Inferior parietal cortex (tissue), 1 donor: ENCODE measurements at regions not wholly inside any gene's neighbourhood (a gene's known extent, or its start where the extent isn't known, plus 50 kb on each side); places are given as distances from the start of the nearest gene placed in this dataset.

Experiments used
- DNase-seq: peaks from one replicate; pipeline ENCODE4 v3.0.0-alpha.2; 2016; ENCODE audit errors: extremely low spot score

GRCh38 chr6:14321992-14322772 lies 204.6 kb downstream of the CD83 start:
- no peak for DNase-seq

- no peak for DNase-seq
Measured at GRCh38 chr6:14322841-14323240, 205.3 kb downstream of the CD83 start.

GRCh38 chr6:14326774-14327173 lies 209.2 kb downstream of the CD83 start:
- no peak for DNase-seq

- no peak for DNase-seq
Measured at GRCh38 chr6:14328163-14328562, 210.6 kb downstream of the CD83 start.

GRCh38 chr6:14333556-14334305 lies 216.2 kb downstream of the CD83 start:
- no peak for DNase-seq

DNA sequence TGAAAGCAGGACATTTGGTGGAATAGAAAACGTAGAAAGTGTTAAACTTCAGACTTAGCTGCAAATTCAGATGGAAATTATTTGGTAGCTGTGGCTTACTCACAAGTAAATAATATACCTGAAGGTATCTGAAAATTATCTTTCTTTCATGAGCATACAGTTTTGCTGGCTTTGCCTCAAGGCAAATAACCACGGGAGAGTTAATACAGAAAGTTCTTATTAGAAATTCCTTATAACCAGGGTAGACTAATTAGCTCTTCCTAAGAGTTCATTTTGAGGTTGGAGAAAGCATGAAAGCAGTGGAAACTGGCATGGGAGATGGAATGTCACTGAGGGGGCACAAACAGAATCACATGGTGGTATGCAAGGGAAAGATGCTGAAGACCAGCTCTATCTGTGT lies 217.5 kb downstream of the CD83 start:
- DNase-seq = no peak

DNA sequence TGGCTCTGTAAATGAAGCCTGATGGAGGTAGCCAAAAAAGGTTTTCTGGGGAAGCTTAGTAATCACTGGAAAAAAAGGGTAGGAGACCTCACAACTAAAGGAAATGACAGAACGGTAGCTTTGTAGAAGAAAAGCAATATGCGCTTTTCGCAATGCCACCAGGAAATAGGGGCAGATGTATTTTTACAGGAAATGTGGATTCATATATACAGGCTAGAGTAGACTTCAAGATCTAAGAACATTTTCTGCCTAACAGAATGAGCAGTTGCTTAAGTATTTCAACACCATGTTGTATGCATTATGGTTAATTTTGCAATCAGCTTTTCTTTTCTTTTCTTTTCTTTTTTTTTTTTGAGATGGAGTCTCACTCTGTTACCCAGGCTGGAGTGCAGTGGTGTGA lies 219.6 kb downstream of the CD83 start:
- DNase-seq = no peak

DNA sequence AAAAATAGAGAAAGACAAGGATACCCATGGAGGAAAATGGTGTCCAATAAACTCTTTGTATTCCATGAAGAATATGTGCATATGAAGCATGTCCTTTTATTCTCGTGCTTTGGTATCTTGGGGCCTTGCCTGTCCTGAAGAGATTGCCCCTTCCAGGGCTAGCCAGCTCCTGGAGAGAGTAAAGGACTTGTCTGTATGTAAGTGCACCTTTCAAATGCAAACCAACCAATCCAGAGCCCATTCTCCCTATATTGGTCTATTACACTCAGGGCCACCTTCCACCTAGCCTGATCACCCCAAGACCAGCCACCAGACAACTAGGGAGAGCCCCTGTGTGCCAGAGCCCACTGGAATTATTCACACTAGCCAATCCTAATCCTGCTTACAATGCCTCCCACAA lies 221.6 kb downstream of the CD83 start:
- no peak for DNase-seq

- DNase-seq = no peak
Measured at GRCh38 chr6:14339711-14340584, 222.4 kb downstream of the CD83 start.

DNA sequence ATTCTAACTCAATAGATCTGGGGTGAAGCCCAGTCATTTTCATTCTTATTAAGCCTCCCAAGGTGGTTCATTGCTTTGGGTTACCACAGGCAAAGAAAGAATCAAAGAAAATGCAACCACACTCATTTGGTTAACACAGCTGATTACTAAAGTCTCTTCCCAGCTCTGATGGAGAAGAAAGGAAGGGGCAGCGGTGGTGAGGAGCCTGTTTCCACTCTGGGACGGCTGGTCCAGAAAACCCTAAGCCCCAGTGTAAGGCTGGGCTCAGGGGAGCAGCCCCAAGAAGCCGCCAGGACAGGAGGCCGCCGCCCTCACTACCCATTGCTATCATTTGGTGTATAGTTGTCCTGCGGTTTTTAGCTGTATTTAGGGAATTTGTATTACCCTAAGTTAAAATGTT lies 226.9 kb downstream of the CD83 start:
- DNase-seq = no peak

GRCh38 chr6:14348389-14348788 lies 230.8 kb downstream of the CD83 start:
- DNase-seq = no peak

DNA sequence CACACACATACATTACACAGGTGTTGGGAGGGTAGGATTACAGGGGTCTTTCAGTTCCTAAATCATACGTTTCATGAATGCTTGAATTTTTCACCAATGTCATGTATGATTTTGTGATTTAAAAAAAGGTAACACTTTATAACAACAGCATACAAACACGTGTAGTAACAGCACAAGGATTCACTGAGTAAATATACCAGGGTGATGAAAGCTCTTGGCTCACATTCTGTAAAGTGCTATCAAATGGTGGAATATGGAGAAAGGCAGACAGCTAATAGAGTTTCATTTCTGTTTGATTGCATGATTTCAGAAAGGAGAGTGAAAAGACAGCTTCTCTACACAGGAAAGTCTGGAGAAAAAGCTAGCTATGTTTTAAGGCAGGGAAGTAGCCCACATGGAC lies 231.9 kb downstream of the CD83 start:
- no peak for DNase-seq

GRCh38 chr6:14350210-14350609 lies 232.6 kb downstream of the CD83 start:
- no peak for DNase-seq

DNA sequence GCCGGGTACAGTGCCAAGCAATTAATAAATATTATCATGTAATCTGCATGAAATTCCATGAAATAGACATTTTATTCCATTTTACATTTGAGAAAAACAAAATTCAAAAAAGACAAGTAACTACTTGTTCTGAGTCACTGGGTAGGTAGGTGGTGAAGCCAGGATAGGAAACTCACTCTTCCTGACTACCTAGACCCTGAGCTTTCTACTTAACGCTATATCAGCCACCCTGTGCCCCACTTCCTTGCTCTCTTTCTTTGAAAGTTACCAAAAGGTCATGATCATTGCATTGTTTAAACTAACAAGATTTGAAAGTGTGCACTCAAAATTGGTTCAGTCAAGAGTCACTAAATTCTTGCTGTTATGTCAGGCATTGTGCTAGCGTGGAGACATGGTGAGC lies 235.7 kb downstream of the CD83 start:
- no peak for DNase-seq

GRCh38 chr6:14353798-14354197 lies 236.2 kb downstream of the CD83 start:
- no peak for DNase-seq

DNA sequence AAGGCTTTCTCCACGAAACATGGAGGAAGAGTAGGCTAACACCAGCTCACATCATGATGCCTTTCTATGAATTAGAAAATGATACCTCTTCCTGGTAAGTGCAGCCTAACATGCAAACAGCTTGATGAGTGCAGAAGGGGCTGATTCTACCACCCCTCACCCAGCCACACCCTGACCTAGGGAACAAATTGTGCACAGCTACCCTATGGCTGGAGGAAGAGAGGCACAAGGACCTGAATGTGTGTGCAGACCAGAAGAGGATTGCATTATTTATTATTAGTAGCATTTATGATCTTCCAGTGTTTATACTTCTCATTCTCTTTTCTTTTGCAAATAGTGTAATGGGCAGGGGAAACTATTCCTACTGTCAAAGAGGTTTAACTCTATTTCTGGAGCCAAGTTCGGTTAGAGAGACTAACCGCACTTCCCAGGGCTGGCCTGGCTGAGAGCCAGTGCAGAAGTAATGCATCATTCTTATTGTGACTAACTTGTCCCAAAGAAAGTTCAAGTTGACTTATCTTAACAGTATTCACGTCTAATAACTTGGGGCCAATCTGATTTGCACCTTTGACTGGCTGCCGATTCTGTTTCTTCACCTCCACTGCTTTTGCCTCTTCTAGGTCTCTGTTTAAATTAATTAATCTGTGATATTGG lies 237.5 kb downstream of the CD83 start:
- no peak for DNase-seq

DNA sequence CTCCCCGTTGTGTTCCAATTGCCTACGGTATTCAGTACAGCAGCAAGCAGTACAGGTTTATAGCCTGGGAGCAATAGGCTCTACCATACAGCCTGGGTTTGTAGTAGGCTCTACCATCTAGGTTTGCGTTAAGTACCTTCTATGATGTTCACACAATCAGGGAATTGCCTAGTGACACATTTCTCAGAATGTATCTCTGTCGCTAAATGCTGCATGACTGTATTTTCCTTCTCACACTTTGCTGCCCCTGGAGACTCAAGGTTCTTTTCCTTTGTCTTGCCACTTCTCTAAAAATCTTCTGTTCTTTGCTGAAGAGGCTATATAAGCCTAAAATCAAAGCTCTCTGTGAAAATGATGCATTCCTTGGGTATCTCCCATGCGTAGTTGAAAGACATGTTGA lies 241.9 kb downstream of the CD83 start:
- no peak for DNase-seq

DNA sequence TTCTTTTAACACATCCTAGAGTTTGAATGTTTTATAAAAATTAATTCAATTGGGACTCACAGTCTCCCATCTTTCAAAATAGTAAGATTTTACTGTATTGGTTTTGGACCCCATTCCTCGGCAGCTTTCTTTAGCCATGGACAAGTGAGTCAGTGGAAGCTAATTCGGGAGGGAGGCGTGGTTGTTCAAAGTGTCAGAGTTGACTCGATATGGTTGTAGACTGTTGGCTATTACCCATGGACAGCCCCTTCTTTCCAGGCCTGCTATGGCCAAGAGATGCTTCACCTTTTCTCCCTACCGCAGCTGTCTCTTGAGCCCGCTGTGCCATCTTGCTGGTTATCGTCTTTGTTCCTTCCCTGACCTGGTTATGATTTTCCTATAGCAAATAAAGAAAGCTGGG lies 243.0 kb downstream of the CD83 start:
- no peak for DNase-seq

DNA sequence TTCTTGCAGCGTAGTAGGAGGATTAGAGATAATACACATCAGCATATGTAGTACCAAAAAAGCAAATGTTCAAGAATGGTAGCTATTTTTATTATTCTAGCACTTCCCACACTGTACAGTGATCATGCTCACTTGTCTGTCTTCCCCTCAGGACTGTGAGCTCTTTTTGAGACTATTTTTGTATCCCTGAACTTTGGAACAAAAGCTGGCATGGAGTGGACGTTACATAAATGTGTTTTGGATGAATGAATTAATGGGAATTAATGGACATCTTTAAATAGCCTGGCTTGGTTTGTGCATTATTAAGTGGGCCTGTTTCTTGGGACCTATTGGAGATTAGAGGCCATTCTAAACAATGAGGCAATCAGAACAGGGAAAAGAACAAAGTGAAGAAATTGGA lies 243.7 kb downstream of the CD83 start:
- DNase-seq = peak; percentile 24

DNA sequence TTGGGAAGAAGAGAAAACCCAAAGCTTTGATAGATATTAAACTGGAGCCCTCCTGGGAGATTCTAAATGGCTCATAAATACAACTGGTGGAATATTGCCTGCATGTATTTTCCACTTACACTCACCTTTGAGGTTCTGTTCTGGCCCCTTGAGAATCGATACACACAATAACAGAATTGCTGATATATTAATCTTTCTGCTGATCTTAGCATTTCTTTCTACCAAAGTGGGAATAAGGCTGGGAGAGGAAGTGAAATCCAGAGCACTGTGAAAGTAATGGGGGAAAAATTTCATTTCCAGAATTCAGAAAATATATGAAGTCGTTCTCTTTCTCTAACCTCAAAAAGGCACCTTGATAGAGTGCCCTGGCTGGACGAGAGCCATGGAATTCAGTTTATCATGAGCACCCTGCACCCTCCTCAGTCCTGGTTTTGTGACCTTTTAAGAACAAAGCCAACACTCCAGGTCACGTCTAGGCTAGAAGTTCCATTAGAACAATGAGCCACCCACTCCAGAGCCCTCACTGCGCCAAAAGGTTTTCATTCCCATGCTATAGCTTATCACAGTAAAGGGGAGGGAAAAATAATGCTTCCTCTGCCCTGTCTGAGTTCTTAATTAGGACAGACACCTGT lies 244.5 kb downstream of the CD83 start:
- DNase-seq = no peak

GRCh38 chr6:14364370-14364769 lies 246.8 kb downstream of the CD83 start:
- DNase-seq = no peak
